ENCODE measurements at regions not wholly inside any gene's neighbourhood (a gene's known extent, or its start where the extent isn't known, plus 50 kb on each side); places are given as distances from the start of the nearest gene placed in this dataset.
A peak's percentile ranks its signal among the peaks of the same experiment; 100 is the strongest.
"Not testable (repeated sequence)": the region's sequence is repeated elsewhere in the genome, so short reads cannot be mapped to it uniquely, and the experiment has no call there.

GRCh38 chr7:20520530-20520929 is 94.9 kb upstream of the ABCB5 start:
- no peak for DNase-seq (ENCODE audit: low read depth)

- DNase-seq (ENCODE audit: low read depth), result no peak
These were observed 94.2 kb upstream of the ABCB5 start for GRCh38 chr7:20521243-20521642.

GRCh38 chr7:20529260-20529659 is 86.2 kb upstream of the ABCB5 start:
- no peak for DNase-seq (ENCODE audit: low read depth)

GRCh38 chr7:20532890-20533289 is 82.6 kb upstream of the ABCB5 start:
- no peak for DNase-seq (ENCODE audit: low read depth)

- DNase-seq (ENCODE audit: low read depth), result no peak
These were observed 80.9 kb upstream of the ABCB5 start for GRCh38 chr7:20534543-20534942.

- no peak for DNase-seq (ENCODE audit: low read depth)
These were observed 79.9 kb upstream of the ABCB5 start for GRCh38 chr7:20535541-20535940.

- no peak for DNase-seq (ENCODE audit: low read depth)
These were observed 76.3 kb upstream of the ABCB5 start for GRCh38 chr7:20539201-20539600.

GRCh38 chr7:20541608-20542349 is 73.7 kb upstream of the ABCB5 start:
- DNase-seq (ENCODE audit: low read depth), result no peak

- no peak for DNase-seq (ENCODE audit: low read depth)
These were observed 72.9 kb upstream of the ABCB5 start for GRCh38 chr7:20542594-20542993.

- no peak for DNase-seq (ENCODE audit: low read depth)
These were observed 72.0 kb upstream of the ABCB5 start for GRCh38 chr7:20543500-20543899.

- no peak for DNase-seq (ENCODE audit: low read depth)
These were observed 70.5 kb upstream of the ABCB5 start for GRCh38 chr7:20545016-20545415.

GRCh38 chr7:20546958-20547357 is 68.5 kb upstream of the ABCB5 start:
- DNase-seq (ENCODE audit: low read depth), result not testable (repeated sequence)

GRCh38 chr7:20554072-20554471 is 61.4 kb upstream of the ABCB5 start:
- no peak for DNase-seq (ENCODE audit: low read depth)

- DNase-seq (ENCODE audit: low read depth), result no peak
These were observed 59.4 kb upstream of the ABCB5 start for GRCh38 chr7:20556091-20556490.

- DNase-seq (ENCODE audit: low read depth), result no peak
These were observed 58.4 kb upstream of the ABCB5 start for GRCh38 chr7:20557116-20557515.

- DNase-seq (ENCODE audit: low read depth), result no peak
These were observed 56.3 kb upstream of the ABCB5 start for GRCh38 chr7:20558963-20559716.

GRCh38 chr7:20559883-20560282 is 55.6 kb upstream of the ABCB5 start:
- DNase-seq (ENCODE audit: low read depth), result no peak

GRCh38 chr7:20560325-20561180 is 54.9 kb upstream of the ABCB5 start:
- DNase-seq (ENCODE audit: low read depth), result no peak

GRCh38 chr7:20561466-20561865 is 54.0 kb upstream of the ABCB5 start:
- DNase-seq (ENCODE audit: low read depth), result peak; percentile 9

GRCh38 chr7:20561908-20562307 is 53.6 kb upstream of the ABCB5 start:
- DNase-seq (ENCODE audit: low read depth), result peak; percentile 8

- DNase-seq (ENCODE audit: low read depth), result no peak
These were observed 53.0 kb upstream of the ABCB5 start for GRCh38 chr7:20562461-20562860.
